Thyroid gland (tissue), 4 donors: ENCODE measurements at regions not wholly inside any gene's neighbourhood (a gene's known extent, or its start where the extent isn't known, plus 50 kb on each side); places are given as distances from the start of the nearest gene placed in this dataset.

Experiments
- CTCF ChIP-seq, 6 experiments: fragments of 200-600 bp in 3 of 6; fragments of 450-650 bp in 3 of 6; sonication (generic) in 3 of 6; IDR thresholded peaks; one replicate each; pipeline ENCODE4 v1.5.1; 2016 to 2019; ENCODE audit warnings: antibody characterized with exemption in 6 of 6, mild to moderate bottlenecking in 2 of 6, inconsistent platforms in 1 of 6, moderate library complexity in 1 of 6
- POLR2A ChIP-seq, 2 donors: fragments of 450-650 bp; IDR thresholded peaks; one replicate each; pipeline ENCODE4 v1.6.1; 2017; ENCODE audit warnings: antibody characterized with exemption in 2 of 2, mild to moderate bottlenecking in 2 of 2, moderate library complexity in 1 of 2

DNA sequence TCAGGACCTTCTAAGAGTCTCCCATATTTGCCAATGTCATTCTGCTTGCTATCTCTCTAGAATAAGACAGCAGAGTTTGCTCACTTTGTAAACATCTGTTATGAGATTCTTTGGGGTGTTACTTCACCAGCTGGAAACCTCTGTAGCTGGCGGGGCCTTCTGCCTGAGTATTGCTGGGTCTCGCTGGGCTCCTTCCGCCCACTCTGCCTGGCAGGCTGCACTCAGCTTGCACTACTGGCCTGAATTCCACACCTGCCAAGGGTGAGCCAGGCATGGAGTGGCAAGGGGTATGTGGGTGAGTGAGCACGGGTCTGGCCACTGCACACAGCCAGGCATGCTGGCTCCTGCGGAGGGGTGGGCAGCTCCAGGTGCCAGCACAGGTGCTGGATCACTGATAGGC, 267.3 kb upstream of the PDE3A start:
- TF ChIP-seq CTCF (IDR thresholded peaks at IDR 0.05) (no peak), POLR2A (IDR thresholded peaks at IDR 0.05) (no peak)
